ENCODE measurements at regions not wholly inside any gene's neighbourhood (a gene's known extent, or its start where the extent isn't known, plus 50 kb on each side); places are given as distances from the start of the nearest gene placed in this dataset.

DNA sequence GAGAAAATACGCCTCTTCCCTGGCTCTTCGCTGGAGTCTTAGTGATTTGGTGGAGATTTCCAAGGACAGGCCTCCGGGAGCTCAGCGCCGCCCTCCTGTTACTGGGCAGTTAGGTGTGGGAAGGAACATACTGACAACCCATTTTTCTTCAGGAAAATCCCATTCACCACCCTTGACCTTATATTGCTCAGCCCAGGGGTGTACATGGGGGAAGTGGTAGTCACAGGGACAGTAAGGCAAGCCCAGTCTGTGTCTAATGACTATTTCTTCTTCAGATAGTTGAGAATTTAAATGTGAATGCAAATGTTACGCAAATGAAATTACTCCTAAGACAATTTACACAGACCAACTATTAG lies 119.4 kb downstream of the UQCRFS1 start:
- DNase-seq, result no peak

- no peak for DNase-seq
These were observed 120.0 kb downstream of the UQCRFS1 start for GRCh38 chr19:29092712-29093552.

DNA sequence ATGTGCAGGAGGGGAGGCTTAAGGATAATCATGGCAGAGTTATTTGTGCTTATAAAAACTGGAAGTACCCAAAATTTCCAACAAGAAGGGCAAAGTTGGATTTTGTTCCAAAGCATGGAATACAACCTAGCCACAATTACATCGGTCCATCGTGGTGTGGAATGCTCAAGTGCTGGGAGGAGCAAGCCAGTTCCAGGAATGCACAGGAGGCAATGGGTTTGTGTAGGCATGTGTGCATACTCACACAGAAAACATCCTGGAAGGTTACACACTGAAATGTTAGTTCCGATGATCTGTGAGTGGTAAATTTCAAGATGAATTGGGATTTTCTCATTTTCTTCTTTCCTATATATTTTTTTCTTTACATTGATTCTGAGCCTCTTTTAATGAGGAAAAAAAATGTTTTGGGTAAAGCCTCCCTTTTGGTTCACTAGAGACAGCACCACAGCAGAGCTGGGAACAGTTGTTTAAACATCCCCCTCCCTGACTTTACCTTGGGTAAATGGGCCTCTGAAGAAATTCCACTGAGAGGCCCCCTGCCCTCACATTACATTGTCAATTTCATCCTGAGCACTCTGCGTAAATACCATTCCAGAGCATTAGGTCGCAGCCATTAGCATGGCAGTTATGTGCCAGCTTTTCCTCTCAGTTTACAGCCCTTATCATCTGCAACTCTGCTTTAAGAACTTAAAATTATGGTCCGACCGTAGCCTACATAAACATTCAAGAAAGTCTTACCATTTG lies 122.0 kb downstream of the UQCRFS1 start:
- no peak for DNase-seq

- DNase-seq, result no peak
These were observed 123.6 kb downstream of the UQCRFS1 start for GRCh38 chr19:29089315-29089870.

DNA sequence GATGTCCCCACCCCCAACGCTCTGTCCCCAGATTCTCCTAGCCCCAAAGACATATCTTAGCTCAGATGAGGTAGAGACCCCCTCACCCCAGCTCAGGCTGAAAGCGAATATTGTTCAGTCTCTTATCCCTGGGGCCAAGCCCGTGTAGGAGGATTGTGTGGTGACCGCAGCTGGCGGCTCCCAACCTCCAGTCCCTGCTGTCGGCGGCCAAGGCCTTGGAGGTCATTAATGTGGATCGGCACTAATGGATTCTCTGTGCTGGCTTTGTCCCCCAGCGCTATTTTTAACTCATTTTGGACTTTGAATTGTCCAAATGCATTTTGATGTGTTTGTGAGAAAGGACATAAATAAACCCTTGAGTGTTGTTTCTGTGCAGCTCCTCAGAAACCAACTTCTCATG lies 124.2 kb downstream of the UQCRFS1 start:
- DNase-seq, result no peak

DNA sequence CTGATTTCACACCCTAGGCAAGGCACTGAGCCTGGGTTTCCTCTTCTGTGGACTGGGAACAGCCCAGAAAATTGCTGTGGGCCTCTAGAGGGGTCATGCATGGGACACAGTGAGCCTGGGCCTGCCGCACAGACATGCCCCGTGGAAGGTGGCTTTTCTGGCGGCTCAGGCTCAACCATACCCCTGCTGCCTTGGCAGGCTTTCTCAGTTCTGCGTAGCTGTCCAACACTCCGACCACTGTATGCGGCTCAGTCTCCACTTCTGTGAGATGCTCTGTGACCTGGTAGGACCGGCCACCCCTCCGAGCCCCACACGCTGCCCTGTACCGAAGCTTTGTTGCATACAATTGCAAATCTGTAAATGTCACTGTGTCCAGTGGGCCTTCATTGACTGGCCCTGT lies 126.3 kb downstream of the UQCRFS1 start:
- no peak for DNase-seq

- DNase-seq, result no peak
These were observed 126.8 kb downstream of the UQCRFS1 start for GRCh38 chr19:29086182-29086581.

DNA sequence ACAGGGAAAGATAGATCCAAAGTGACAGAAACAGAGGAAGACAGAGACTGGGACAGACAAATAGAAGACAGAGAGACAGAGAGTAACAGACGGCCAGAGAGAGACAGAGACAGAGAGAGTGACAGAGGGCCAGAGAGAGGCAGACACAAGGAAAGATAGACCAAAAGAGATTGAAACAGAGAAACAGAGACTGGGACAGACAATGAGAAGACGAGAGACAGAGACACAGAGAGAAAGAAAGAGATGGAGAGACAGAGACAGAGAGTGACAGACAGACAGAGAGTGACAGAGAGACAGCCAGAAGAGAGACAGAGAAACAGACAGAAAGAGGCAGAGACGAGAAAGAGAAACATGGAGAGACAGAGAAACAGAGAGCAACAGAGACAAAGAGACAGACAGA lies 127.3 kb downstream of the UQCRFS1 start:
- no peak for DNase-seq

GRCh38 chr19:29085206-29085605 lies 127.7 kb downstream of the UQCRFS1 start:
- DNase-seq, result no peak

DNA sequence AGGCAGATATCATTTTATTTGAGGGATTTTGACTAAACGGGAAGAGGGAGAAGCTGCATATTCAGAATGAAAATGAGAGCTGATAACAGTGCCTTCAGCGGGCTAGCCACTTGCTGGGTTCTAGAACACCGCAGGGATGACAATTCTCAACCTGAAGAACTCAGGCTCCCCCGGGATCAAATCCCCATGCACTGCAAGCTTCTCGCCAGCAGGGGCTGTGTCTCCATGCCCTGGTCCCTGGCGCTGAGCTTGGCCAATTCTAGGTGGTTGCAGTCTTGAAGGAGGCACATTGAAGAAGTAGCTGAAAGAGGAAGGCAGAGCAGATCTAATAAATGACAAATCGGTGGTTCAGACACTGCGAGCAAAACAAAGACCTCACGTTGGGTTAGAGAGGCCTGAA lies 128.7 kb downstream of the UQCRFS1 start:
- no peak for DNase-seq

GRCh38 chr19:29083863-29084262 lies 129.1 kb downstream of the UQCRFS1 start:
- no peak for DNase-seq

- no peak for DNase-seq
These were observed 133.5 kb downstream of the UQCRFS1 start for GRCh38 chr19:29079356-29080032.

- DNase-seq, result no peak
These were observed 136.0 kb downstream of the UQCRFS1 start for GRCh38 chr19:29076963-29077362.

DNA sequence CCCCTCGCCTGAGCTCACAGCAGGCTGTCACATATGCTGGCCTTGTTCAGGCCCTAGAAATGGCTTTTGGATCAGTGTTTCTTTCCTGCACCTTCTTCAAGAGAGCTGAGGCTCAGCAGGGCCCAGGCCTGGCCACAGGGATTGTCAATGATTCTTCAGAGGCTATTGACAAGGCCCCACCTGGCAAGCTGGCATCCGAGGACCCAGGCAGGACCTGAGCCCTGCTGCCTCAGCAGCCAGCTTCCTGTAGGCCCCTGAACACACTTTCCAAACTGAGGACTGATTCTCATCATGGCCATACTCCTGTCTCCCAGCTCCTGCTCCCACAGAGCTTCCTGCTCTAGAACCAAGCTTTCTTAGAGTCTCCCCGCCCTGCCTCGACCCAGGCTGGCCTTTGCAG lies 136.8 kb downstream of the UQCRFS1 start:
- DNase-seq, result no peak

DNA sequence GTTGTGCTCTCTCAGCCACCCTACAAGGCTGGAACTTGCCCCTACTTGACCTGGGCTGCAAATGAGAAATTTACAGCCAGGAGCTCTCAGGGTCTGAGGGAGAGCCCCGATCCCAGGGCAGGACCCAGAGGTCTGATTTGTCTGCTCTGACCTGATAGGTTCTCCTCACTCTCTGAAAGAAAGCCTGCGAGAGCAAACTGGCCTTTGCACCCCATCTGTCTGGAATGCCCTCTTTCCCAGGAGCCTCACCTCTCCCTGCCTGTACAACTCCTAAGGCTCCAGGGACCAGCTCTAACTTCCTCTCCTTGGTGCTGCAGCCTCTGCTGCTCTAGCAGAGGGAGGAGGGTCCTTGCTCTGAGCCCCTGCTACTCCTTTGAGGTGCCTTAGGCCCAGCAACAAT lies 137.8 kb downstream of the UQCRFS1 start:
- DNase-seq, result no peak

DNA sequence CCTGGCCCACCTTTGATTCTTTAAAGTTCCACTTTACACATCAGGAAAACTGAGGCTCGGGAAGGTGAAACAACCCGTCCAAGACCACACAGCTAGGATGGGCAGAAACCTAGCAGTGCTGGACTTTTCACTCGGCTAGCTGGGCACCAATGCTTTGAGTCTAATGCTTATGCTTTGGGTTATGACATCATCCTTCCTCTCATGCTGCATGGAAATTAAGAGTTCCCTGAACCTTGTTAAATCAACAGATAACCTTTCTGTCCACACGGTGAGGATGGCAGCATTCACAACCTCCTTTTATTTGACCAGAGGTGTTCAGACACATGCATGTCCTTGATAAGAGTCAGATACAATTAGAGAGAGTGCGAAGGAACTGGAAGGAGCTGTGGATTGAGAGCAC lies 138.4 kb downstream of the UQCRFS1 start:
- no peak for DNase-seq

DNA sequence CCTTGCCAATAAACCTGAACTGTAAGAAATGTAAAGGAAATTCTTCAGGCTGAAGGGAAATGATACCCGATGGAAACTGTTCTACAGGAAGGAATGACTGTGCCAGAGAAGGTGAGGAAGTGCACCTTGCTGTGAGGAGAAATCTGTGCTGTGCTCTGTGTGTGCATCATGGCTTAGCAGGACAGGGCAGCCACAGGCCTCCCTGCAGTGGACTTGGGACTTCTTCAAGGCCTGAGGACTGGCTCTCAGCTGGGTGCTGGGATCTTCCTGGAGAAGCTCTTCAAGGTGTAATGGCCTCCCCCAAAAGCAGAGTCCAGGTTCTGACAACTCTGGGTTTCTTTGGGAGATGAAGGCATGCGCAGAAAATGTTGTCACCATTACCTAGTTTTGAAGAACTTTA lies 145.1 kb downstream of the UQCRFS1 start:
- no peak for DNase-seq

DNA sequence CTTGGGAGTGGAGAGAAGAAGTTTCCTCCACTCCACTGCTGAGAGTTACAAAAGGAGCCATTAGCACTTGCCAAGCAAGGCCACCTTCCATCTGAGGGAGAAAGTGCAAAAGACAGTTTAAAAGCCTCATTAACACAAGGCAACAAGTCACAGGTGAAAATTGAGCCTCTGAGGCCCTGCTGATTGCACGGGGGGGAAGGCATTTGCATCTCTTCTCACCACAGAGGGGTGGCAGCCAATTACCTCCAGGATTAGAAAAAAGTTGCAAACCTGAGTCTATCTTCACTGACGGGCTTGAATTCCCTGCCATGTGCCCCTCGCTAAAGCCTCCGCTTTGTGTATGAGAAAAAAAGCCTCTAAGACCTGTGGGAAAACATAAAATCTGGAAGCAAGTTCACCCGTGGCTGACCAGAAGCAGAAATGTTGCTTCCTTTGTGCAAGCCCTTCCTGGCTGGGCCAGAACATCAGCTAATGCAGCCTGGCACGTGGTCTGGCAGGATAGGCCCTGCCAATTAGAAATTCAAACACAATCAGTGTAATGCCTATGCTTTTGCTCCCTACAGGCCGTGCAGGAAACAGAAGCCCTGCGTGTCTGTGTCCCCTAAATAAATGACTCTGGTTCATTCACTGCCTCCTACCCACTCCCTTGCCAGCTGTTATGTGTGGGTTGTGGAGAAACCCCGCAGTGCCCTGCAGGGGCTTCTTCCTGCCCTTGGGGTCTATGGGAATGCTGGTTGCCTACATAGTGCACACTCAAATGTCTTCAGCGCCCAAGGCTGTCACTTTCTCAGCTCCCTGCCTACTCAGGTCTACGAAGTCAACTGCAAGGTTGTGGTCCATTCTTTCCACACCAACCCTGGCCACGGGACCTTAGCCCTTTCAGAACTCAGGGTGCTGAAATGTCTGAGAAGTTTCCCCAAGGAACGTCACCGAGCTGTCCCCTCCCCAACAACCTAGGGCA lies 150.2 kb downstream of the UQCRFS1 start:
- DNase-seq, result no peak

GRCh38 chr19:29060813-29061364 lies 152.1 kb downstream of the UQCRFS1 start:
- DNase-seq, result no peak

GRCh38 chr19:29056535-29056934 lies 156.4 kb downstream of the UQCRFS1 start:
- DNase-seq, result no peak

DNA sequence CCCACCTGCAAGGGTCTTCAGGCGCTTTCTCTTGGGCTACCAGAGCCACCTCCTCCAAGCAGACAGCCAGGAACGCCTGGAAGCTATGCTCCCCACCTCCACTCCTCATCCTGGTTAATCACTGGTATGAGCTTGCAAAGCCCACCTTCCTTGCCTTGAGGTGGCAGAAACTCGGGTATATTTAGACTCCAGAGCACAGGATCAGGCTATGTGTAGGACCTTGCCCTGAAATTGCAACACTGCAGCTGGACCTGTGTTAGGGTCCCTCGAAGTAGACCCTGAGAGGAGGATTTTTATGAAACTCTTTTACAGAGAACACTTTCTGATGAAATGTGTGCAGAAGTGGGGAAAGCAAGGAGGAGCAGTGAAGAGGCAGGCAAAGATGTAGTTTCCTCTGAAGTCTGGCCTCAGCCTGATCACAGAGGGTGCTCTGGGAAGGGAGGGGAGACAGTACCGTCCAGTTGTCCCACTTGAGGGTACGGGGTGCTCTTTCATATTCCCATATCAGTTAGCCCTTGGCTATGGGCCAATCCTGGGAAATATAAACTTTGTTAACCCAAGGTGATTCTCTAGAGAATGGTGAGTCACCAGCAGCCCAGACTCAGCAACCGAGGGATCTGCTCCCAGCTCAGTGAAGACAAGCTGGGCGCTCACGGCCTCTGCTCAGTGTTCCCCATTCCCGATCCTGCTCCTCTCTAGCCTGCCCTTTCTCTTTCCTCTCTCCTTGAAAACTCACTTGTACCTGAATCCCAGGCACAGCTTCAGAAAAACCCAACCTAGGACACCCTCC lies 157.9 kb downstream of the UQCRFS1 start:
- no peak for DNase-seq
